IMR-90 (cell line): ENCODE measurements at regions not wholly inside any gene's neighbourhood (a gene's known extent, or its start where the extent isn't known, plus 50 kb on each side); places are given as distances from the start of the nearest gene placed in this dataset.

Experiments
- ATAC-seq: fragments of 200-7000 bp; cut with Tn5 transposase; 2 replicates; pipeline ENCODE4 v1.9.1; 2020; ENCODE audit warnings: low read depth, mild to moderate bottlenecking, moderate library complexity
- BruUV-seq: library from RNA; stranded (reverse); fragments of 400-500 nt; replicated peaks from 2 replicates; lab custom pipeline; 2021; lab: Mats Ljungman, UMichigan
- CTCF ChIA-PET: fragments of 300-600 bp; formaldehyde crosslinking; extraction: SDS; loops from one replicate; lab custom pipeline; 2021; ENCODE audit warnings: antibody characterized with exemption; lab: Yijun Ruan, JAX
- POLR2A ChIA-PET: fragments of 300-600 bp; sonication (Branson Sonifier 250); formaldehyde crosslinking; loops from one replicate; lab custom pipeline; 2022; ENCODE audit warnings: antibody characterized with exemption; ENCODE audit not compliant: unreplicated experiment; lab: Charles Lee
- DNase-seq: peaks from one replicate; pipeline ENCODE4 v3.0.0; 2013
- H2AFZ ChIP-seq: replicated peaks from 2 replicates; pipeline ENCODE3; 2013; ENCODE audit warnings: low read length, mild to moderate bottlenecking; ENCODE audit not compliant: poor library complexity
- H2AK5ac ChIP-seq: 2 replicates; pipeline ENCODE4 v1.6.1; 2013; ENCODE audit warnings: low read depth, low read length, inconsistent platforms
- H2AK9ac ChIP-seq: replicated peaks from 2 replicates; pipeline ENCODE3; 2013; ENCODE audit warnings: mild to moderate bottlenecking, low read depth, low read length, moderate library complexity; ENCODE audit not compliant: poor library complexity
- H2BK120ac ChIP-seq: 2 replicates; pipeline ENCODE4 v1.6.1; 2013; ENCODE audit warnings: low read depth, low read length, inconsistent platforms
- H2BK15ac ChIP-seq: 3 replicates; pipeline ENCODE4 v1.6.1; 2013; ENCODE audit warnings: low read depth, low read length, inconsistent platforms
- H2BK20ac ChIP-seq: 2 replicates; pipeline ENCODE4 v1.6.1; 2013; ENCODE audit warnings: low read depth, mild to moderate bottlenecking, inconsistent platforms, low read length, moderate library complexity
- H2BK5ac ChIP-seq: 2 replicates; pipeline ENCODE4 v1.6.1; 2013; ENCODE audit warnings: mild to moderate bottlenecking, low read depth, low read length, inconsistent platforms; ENCODE audit not compliant: poor library complexity, severe bottlenecking
- H3K14ac ChIP-seq: replicated peaks from 2 replicates; pipeline ENCODE4 v1.6.1; 2013; ENCODE audit warnings: low read depth, low read length, inconsistent platforms
- H3K18ac ChIP-seq: 2 replicates; pipeline ENCODE4 v1.6.1; 2013; ENCODE audit warnings: low read depth, low read length, control low read depth
- H3K23ac ChIP-seq: 2 replicates; pipeline ENCODE4 v1.6.1; 2013; ENCODE audit warnings: low read depth, low read length, inconsistent platforms
- H3K27ac ChIP-seq: 2 replicates; pipeline ENCODE4 v1.5.1; 2013; ENCODE audit warnings: mild to moderate bottlenecking, control low read depth, low read length; ENCODE audit not compliant: insufficient read depth
- H3K27me3 ChIP-seq: 2 replicates; pipeline ENCODE4 v1.6.1; 2013; ENCODE audit warnings: low read length; ENCODE audit not compliant: control insufficient read depth, insufficient read depth
- H3K36me3 ChIP-seq: 2 replicates; pipeline ENCODE4 v1.6.1; 2013; ENCODE audit warnings: low read length, mixed read lengths; ENCODE audit not compliant: control insufficient read depth, insufficient read depth
- H3K4ac ChIP-seq: 2 replicates; pipeline ENCODE4 v1.6.1; 2013; ENCODE audit warnings: low read depth, low read length, inconsistent platforms
- H3K4me1 ChIP-seq: 2 replicates; pipeline ENCODE4 v1.6.1; 2013; ENCODE audit warnings: low read length, mixed read lengths; ENCODE audit not compliant: control insufficient read depth, insufficient read depth
- H3K4me2 ChIP-seq: 2 replicates; pipeline ENCODE4 v1.6.1; 2013; ENCODE audit warnings: low read depth, mild to moderate bottlenecking, control low read depth, low read length, moderate library complexity
- H3K4me3 ChIP-seq: 2 replicates; pipeline ENCODE4 v1.5.1; 2013; ENCODE audit warnings: low read depth, mild to moderate bottlenecking, control low read depth, low read length, moderate library complexity; ENCODE audit not compliant: insufficient read depth
- H3K56ac ChIP-seq: 2 replicates; pipeline ENCODE4 v1.6.1; 2013; ENCODE audit warnings: low read length, inconsistent platforms; ENCODE audit not compliant: insufficient read depth; ENCODE audit errors: extremely low read depth
- H3K79me1 ChIP-seq, 2 experiments: 2 replicates each; pipeline ENCODE4 v1.6.1; 2013; ENCODE audit warnings: low read length in 2 of 2, inconsistent platforms in 1 of 2, low read depth in 1 of 2
- H3K9ac ChIP-seq: 2 replicates; pipeline ENCODE4 v1.6.1; 2013; ENCODE audit warnings: low read depth, low read length, control low read depth
- H3K9me1 ChIP-seq: 2 replicates; pipeline ENCODE4 v1.6.1; 2013; ENCODE audit warnings: low read length, inconsistent platforms; ENCODE audit not compliant: insufficient read depth
- H3K9me3 ChIP-seq: 2 replicates; pipeline ENCODE4 v1.6.1; 2013; ENCODE audit warnings: low read length; ENCODE audit not compliant: control insufficient read depth, insufficient read depth
- H4K20me1 ChIP-seq: 2 replicates; pipeline ENCODE4 v1.6.1; 2013; ENCODE audit warnings: low read length, inconsistent platforms; ENCODE audit not compliant: insufficient read depth
- H4K5ac ChIP-seq: 2 replicates; pipeline ENCODE4 v1.6.1; 2013; ENCODE audit warnings: mild to moderate bottlenecking, low read depth, low read length, control low read depth
- H4K8ac ChIP-seq, 2 experiments: 2 replicates each; pipeline ENCODE4 v1.6.1; 2013; ENCODE audit warnings: low read depth in 2 of 2, low read length in 2 of 2, control low read depth in 1 of 2, inconsistent platforms in 1 of 2
- H4K91ac ChIP-seq: 2 replicates; pipeline ENCODE4 v1.6.1; 2013; ENCODE audit warnings: low read depth, low read length, inconsistent platforms; ENCODE audit not compliant: insufficient read depth
- USF2 ChIP-seq: fragments of 150-350 bp; IDR thresholded peaks from 2 replicates; pipeline ENCODE4 v1.6.1; 2017; ENCODE audit warnings: mild to moderate bottlenecking, antibody characterized with exemption, low read length, low read depth
- WGBS, 2 experiments: methylation state at CpG; one replicate each; pipeline versions ENCODE4 v1.1.5 to v1.1.7; 2013; ENCODE audit warnings: missing lambda C conversion rate in 2 of 2; ENCODE audit not compliant: insufficient read length in 1 of 2; ENCODE audit errors: extremely low coverage in 2 of 2; 5-methylcytosine and 5-hydroxymethylcytosine counted together
- dilution Hi-C: fragments of 300-500 bp; cut with HindIII; formaldehyde crosslinking; loops from one replicate; pipeline ENCODE4 v1.14.3; 2018; ENCODE audit warnings: low sequenced_read_pairs; ENCODE audit not compliant: unreplicated experiment
- in situ Hi-C: fragments of 300-500 bp; cut with MboI; formaldehyde crosslinking; loops from 3 replicates; pipeline ENCODE4 v1.14.3; 2019; ENCODE audit warnings: low sequenced_read_pairs, inconsistent platforms, mixed read lengths
- intact Hi-C: fragments of 100-400 bp; cut with micrococcal nuclease; formaldehyde crosslinking; loops from 2 replicates; pipeline ENCODE4 v1.10.0; 2022

DNA sequence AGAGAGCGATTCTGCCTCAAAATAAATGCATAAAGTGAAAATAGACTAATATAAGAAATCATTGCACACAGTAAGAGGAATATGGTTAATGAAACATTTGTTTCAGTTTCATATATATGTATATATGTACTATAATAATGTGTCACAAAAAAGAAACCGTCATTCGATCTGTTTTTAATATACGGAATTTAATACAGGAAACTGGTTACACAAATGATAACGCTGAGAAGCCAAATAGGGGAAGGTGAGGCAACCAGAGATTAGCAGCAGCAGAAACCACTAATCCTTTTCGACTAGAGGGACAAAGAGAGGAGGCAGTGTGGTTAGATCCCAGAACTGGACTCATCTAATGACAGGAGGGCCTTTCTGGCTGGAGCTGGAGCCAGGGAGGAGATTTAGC is 64.2 kb upstream of the GREB1L start:
- Histone ChIP-seq H3K14ac (no peak overlapping the region), H4K91ac (no peak overlapping the region), H3K18ac (no peak overlapping the region), H3K36me3 (no peaks in the 10 kb centered on the region), H3K9me1 (no peaks in the 10 kb centered on the region), H3K27ac (no peak overlapping the region), H3K23ac (no peak overlapping the region), H2AFZ (peak overlapping the region; percentile 71), H2BK20ac (no peak overlapping the region), H3K79me1 (no peaks in the 10 kb centered on the region), H3K9me3 (no peaks in the 10 kb centered on the region), H3K56ac (no peak overlapping the region), H2BK120ac (no peak overlapping the region), H4K20me1 (no peaks in the 10 kb centered on the region), H2AK5ac (no peak overlapping the region), H2BK15ac (no peak overlapping the region), H2BK5ac (no peak overlapping the region), H4K8ac (no peak overlapping the region), H3K9ac (no peak overlapping the region), H2AK9ac (no peak overlapping the region), H3K27me3 (no peaks in the 10 kb centered on the region; the same call in none of the 2 replicates), H3K4me2 (no peak overlapping the region), H3K4me1 (no peaks in the 10 kb centered on the region), H4K5ac (no peak overlapping the region), H3K4me3 (no peak overlapping the region), H3K4ac (no peak overlapping the region)
- CTCF ChIA-PET: interaction anchor here (1.3 kb wide), 1 partner anchor 12 kb away, joined by 4 read pairs; no protein-coding TSS in a partner anchor
- POLR2A ChIA-PET: no interaction called here
- dilution Hi-C loops (no loop called here), intact Hi-C loops (no loop called here), in situ Hi-C loops (no loop called here)
- no TSS peak for BruUV-seq
- 83% methylated on average over 1 of the region's 6 CpGs; no CpG with 5 or more reads in 1 of the 2 experiments for WGBS, 2 experiments
- ATAC-seq: no peak
- no peak for TF ChIP-seq USF2
- DNase-seq: no peak
